ENCODE measurements at regions not wholly inside any gene's neighbourhood (a gene's known extent, or its start where the extent isn't known, plus 50 kb on each side); places are given as distances from the start of the nearest gene placed in this dataset.

DNA sequence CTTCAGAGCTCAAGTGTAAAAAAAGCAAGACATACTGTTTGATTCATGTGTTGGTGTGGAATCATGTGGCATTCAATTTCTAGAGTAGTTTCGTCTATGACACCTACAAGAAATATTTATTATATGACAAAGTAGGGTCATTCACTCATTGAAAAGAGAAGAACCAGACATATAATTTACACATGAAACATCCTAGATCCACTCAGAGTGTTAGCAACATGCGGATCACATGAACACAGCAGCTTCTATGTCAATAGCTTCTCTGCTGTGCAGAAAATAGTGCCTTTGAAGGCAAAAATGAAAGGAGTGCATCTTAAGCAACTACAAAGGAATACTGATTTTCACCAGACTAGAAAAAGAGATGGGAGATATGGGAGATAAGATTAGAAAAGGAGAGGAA, 569.8 kb downstream of the RPS29 start:
- DNase-seq (ENCODE audit: low spot score) = no peak

DNA sequence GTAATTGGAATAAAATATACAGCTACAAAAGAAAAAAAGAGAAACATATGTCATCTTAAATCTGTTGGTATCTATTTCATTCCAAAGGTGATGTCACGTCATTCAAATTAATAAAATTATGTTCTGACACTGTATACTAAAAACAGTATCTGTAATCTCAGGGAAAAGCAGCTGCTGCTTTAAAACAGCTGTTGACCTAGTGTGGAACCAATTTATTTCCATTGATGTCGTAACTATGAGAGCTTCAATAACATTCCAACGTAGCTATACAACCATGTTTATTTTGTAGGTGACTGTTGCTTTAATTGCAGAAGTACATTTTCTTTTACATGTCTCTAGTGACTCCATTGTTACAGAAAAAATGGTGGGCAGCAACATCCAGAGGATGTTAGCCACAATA, 571.7 kb downstream of the RPS29 start:
- no peak for DNase-seq (ENCODE audit: low spot score)

DNA sequence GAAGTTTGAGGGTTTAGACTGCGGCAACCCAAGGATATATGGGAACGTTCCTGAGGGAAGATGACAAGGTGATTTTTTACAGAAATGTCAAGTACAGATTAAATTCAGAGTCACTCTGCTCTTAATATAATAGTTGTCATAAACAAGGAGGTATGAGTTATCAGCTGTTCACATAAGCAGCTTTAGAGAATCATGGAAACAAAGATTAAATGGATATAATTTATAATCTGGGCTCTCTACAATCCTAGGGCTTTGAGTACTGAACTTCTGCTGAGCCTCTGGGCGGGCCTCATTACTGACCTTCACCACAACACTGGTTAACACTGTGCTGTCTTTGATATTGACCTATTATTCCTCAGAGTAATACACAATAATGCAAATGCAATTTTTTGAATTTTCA, 577.8 kb downstream of the RPS29 start:
- DNase-seq (ENCODE audit: low spot score) = no peak

DNA sequence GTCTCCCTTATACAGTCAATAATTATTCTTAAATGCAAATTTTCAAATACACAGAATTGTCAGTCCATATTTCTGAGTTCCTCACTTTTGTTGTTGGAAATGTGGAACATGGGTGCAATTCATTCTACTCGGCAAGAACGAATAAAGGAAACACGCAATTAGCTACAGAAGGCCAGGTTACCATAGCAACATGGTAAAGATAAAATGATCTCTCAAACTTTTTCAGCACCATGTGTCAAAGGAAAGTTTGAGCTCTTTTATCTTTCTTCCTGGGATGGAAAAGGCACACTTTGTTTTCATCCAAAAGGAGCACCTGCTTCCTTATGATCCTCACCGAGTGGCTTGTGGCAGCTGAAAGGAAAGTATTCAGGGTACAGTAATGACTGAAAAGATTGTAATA, 595.0 kb downstream of the RPS29 start:
- DNase-seq (ENCODE audit: low spot score) = no peak

DNA sequence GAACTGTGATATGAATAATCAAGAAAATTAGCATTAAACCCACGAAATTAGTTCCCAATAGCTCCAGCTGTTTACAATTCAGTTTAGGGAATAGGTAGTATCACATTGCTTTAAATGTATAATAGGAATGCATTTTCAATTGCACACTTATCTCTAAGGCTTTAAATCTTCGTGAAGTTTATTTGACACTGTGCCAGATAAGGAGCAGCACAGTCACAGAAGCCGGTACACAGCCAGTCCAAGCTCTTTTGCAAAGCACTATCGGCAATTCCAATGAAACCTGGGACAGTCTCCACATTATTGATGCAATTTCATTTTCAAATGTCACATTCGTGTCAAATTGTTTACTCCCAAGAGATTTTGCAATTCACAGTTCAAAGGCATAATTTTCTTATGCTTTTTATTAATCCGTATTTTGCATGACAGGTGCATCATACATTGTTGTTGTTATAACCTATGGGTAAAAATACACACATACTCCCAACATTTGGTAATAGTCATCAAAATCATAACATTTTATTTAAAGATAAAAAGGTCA, 602.8 kb downstream of the RPS29 start:
- DNase-seq (ENCODE audit: low spot score) = no peak

DNA sequence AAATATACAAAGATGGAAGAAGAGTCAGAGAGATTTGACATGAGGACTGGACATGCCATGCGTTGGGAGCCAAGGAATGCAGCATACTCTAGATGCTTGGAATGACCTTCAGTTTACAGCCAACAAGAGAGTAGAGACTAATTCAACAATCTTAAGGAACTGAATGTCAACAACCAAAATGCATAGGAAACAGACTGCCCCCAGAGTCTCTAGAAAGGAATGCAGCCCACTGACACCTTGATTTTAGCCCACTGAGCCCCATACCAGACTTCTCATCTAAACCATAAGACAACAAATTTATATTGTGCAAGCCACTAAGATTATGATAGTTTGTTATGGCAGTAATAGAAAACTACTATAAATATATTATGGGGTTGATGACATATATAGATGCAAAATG, 611.2 kb downstream of the RPS29 start:
- no peak for DNase-seq (ENCODE audit: low spot score)

DNA sequence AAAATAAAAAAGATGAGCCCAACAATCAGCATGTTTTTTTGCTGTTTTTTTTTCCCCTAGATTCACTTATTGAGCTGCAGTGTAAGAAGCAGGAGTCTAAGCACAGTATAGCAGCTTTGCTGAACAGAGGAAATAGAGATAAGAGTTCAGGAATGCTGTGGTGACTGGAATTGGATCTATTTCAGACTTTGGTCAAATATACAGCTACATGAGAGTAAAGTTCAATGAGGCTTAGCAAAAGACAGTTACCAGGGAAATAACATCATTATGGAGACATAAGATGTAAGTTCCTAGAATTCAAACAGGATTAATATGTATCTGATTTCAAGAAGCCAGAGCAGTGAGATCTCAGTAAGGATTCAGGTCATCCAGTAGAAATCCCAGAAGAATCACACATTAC, 613.0 kb downstream of the RPS29 start:
- DNase-seq (ENCODE audit: low spot score) = no peak

DNA sequence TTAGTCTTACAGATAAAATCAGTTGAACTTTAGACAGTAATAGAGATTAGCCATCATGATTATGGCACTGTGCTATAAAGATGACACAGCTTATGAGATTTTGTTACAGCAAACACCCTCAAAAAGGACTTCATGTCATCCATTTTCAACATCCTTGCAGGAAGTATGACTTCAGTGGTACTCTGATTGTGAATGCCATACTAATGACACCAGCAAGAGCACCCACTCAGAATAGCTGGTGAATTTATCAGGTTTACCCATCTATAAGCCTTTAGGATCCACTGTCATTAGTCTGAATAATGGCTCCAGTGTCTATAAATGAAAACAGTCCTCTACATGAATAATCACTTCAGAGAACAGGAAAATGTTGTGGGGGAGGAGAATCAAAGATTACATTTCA, 615.2 kb downstream of the RPS29 start:
- DNase-seq (ENCODE audit: low spot score) = no peak

DNA sequence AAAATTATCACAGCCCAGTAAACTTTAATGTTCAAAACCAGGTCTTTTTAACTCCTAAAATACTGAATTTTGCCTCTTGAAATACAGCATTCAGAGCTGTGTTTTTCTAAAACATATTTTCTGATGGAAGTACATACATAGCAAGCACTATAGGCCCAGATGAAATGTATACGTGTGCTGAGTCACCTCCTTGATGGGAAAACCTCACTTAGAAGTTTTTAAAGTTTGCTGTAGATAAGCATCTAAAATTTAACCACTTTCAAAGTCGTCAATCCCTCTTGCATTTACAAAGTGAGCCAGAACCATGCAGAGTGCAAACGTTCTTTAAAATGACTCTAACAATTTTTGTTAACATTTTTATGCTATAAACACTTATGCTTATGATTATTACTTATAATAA, 618.8 kb downstream of the RPS29 start:
- DNase-seq (ENCODE audit: low spot score) = no peak

DNA sequence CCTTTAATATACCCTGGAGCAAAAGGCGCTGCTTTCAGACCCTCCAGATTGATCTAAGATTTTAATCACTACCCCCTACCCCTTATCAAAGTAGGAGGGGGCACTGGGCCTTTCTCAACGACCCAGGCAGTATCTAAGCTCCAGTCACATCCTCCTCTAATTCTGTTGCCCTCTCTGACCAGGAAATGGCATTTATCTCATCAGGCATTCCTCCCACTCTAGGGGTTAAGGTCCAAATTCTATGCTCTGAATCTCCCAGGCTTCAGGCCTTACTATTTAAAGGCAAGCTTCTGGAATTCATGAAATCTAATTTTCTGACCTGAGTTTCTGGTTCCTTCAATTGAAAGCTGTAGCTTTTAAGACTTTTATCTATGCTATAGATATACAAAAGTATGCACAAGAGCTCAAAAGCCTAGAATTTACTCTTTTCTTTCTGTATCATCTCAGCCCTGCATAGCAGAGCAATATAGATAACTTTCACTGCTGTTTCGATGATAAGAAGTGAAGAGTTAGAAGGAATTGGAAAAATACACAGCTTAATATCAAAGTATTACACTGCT, 622.9 kb downstream of the RPS29 start:
- no peak for DNase-seq (ENCODE audit: low spot score)

DNA sequence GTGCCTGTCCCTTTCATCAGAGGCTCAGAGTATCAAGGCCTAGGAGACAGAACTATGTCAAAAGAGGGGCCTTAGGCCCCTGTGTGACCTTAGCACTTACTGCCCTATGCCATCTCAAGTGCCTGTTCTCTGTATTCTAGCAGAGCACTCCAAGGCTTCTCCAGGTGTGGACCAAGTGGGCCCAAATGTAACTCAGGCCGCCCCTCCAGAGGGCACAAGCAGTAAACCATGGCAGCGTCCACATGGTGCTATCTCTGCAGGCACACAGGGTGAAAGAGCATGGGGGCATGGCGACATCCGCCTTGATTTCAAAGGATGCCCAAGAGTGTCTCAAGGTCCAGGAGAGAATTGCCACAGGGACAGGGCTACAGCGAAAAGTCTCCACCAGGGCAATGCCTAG, 628.7 kb downstream of the RPS29 start:
- no peak for DNase-seq (ENCODE audit: low spot score)

DNA sequence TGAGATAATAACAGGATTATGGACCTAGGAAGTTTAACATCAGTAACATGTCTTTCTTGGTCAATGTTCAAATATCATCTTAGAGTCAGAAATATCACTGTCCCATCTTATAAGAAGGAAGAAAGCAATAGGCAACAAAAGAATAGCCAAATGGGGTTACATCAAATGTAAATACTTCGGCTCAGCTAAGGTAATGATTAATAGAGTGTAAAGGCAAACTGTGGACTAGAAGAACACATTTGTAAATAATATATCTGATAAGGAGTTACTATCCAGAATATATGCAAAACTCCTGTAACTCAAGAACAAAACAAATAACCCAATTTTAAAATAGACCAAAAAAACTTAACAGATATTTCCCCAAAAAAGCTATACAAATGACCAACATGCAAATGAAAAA, 630.3 kb downstream of the RPS29 start:
- no peak for DNase-seq (ENCODE audit: low spot score)

DNA sequence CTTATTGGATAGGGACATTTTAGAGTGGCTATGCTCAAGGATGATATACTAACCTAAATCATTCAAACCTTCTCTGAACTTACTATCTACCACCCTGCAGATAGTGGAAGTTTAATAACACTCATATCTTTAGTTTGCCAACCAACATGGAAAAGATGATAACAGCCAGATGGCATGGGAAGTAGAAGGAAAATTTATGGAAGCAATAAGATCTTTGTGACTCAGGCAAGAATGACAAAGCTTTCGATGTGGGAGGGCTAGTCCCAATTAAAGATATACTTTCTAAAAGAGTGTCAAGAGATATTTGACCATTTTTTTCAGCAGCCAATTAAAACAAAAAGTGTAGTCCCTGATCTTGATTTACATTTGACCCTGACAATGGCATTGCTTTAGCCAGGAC, 631.7 kb downstream of the RPS29 start:
- DNase-seq (ENCODE audit: low spot score) = no peak

DNA sequence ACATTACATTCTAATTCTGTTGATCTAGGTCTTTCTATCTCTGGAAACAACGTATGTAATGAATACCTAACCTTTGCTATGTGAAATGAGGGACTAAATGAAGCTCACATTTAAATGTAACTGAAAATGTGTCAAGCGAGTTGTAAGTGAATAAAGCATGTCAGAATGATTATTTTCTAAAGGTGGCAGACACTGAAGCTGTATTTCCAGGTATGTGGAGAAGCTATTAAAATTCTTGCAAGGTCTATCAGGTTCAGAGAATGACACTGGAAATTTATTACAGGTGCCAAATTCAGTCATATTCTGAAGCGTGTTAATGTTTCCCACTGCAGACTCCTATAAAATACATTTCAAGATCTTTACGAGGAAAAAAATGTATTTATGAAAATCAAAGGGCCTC, 641.4 kb downstream of the RPS29 start:
- DNase-seq (ENCODE audit: low spot score) = no peak

DNA sequence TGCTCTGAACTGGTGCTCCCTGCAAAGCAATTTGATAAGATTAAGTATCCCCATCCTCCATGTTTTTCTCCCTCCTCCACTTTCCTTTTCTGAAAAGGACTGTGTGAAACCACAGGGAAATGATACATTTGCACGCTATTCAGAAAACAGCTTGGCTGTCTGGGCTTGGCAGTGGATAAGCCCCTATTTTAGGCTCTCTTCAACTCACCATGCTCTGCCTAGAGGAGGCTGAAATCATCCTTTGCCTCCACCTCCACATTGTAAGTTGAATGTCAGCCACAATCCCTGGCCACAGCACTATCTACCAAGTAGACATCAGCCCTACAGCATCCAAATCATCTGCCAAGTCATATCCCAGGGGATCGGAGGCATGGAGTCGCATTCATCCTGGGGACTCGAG, 642.3 kb downstream of the RPS29 start:
- no peak for DNase-seq (ENCODE audit: low spot score)

DNA sequence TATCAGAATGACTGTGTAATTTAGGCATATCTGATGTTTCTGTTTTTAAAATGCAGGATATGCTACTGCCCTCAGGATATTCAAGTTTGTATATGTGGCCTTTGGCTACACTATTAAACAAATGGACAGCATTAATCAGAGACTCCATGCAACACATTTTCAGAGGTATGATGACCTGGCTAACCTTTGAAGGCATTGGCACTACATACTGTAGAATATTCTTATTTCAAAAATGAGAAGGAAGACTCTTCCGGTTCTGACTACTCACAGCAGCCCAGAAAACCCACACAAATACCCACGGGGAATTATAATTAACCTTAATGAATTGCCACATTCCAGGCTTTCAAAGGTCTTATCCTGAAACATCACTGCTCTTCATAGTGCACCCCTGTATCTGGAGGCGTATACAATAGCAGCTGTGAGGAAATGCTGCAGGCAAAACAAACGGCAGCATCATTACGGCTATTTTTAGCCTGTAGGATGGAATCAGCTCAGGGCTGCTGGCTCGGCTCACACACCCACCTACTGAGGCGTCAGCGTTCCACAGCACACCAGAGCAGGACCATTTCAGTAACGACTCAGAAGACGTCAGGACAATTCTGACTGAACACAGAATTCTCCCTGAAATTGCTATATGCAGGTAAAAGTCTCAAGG, 648.5 kb downstream of the RPS29 start:
- DNase-seq (ENCODE audit: low spot score) = no peak

DNA sequence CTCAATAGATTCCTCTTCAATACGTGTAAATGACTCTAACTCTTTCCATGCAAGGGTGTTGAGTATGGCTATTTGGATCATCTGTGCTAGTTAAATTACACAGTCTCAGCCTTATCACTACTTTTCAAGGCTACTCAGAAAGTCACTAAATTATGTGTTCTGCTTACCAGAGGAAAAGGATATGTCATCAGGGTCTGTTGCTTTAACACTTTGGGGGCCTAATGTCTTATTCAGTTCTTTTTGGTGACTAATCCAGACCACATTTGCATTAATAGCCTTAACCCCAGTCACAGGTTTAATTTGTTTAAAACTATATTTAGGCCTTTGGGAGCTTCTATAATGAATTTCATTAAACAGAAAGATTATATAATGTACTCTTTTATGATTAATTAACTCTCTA, 649.3 kb downstream of the RPS29 start:
- no peak for DNase-seq (ENCODE audit: low spot score)

DNA sequence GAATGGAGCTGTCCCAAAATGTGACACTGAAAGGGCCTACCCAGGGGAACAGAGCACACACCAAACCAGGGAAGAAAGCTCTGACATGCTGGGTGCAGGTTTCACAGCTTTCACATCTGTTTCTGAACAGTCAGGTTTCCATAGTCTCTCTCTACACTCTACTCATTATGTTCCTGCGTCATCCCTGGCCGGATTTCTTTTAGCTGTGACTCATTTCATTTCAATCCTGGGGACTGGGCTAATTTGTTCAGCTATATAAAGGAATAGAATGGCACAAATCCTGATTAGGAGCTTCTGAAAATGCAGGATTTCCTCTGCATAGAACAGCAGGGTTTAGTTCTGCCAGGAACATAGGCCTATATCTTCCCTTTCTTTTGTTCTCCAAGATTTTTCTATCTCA, 649.8 kb downstream of the RPS29 start:
- DNase-seq (ENCODE audit: low spot score) = no peak

DNA sequence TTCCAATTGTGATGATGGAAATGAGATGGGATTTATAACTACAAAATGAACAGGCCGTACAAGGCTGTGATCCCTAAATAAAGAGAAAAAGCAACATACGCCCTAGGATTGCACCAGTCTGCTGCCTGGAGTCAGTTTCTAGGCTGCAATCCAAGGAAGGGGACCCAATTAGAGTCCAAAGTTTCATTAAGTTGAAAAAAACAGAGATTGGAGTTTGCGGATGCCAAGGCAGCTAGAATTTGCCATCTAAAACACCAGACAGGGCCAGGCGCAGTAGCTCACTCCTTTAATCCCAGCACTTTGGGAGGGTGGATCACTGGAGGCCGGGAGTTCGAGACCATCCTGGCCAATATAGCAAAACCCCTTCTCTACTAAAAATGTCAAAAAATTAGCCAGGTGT, 661.0 kb downstream of the RPS29 start:
- DNase-seq (ENCODE audit: low spot score) = no peak

DNA sequence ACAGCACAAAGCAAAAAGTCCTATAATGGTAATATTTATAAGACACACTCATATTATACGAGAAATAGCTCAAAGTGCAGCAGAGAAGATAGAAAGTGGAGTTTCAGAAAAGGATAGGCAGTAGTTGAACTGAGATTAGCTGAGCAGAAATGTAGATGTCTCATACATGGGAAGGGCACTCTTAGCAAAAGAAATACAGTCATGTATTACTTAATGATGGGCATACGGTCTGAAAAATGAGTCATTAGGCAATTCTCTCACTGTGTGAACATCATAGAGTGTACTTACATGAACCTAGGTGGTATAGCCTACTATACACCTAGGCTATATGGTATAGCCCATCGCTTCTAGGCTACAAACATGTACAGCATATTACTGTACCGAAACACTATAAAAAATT, 671.3 kb downstream of the RPS29 start:
- DNase-seq (ENCODE audit: low spot score) = no peak

DNA sequence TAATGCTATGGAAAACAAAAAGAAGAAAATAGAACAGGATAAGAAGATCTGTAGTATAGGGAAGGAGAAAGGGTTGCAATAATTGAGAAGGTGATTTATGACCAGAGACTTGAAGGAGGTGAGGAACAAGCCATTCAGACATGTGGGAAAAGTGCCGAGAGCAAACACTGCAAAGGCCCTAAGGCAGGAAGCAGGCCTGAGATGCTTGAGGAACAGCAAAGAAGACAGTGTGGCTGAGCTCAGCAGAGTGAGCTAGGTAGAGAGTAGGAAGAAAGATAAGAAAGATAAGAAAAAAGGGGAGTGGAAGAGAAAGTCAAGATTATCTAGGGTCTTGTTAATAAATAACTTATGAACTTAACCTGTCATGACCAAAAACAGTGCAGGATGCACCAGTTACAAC, 671.8 kb downstream of the RPS29 start:
- DNase-seq (ENCODE audit: low spot score) = no peak

DNA sequence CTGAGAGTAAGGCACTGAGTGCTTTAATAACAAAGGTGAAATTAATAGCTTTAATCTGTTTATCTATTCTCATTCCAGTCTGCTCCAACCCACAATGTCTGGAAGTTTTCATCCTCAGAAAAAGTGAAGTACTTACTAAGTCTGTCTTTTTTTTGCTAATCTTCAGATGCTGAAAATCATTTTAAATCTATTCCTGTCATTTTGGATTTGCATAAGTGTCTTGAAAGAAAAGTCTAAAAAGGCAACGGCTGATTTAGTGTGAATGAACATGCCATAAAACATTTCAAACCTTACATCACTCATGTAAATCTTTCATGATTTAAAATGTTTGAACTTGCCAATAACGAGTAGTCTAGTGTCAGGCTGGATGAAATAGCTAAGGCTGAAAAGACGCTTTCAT, 685.6 kb downstream of the RPS29 start:
- no peak for DNase-seq (ENCODE audit: low spot score)

DNA sequence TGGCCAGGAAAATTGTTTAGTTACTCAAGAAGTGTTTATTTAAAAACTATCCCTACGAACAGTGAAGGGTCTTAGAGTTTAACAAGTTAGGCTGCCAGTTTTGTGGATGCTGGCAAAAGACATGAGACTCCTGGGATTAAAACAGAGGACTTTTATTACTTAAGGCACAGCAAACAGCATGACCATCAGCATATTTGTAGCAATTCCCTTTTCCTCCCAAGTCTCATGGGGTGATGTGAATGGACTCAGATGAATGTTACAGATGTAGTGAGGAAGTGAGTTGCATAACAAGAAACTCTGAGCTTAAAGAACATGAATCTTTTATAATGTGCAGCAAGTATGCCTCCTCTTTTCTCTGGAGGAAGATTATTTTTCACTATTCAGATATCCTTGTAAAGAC, 695.8 kb downstream of the RPS29 start:
- DNase-seq (ENCODE audit: low spot score) = no peak

DNA sequence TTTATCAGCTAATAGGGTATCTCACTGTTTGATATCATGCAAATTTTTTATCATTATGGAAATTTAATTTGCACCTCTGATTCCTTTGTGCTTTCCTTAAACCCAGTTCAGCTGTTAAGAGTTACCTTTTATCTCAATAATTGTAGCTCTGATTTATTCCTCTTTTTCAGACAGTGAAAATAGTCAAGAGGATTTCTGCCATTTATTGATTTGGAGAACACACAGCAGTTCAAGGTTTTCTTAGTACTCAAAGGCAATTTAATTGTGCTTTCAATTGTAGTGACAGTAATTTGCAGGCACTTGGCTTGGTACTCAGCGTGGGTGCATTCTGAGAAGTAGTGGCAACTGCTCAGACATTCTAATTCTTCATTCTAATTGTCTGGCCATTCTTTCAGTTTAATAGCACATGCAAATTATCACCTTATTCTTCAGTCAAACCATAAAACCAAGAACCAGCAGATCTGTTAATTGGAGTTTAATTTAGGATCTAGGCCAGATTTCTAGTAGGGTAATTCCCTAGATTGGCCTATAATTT, 709.3 kb downstream of the RPS29 start:
- no peak for DNase-seq (ENCODE audit: low spot score)

Measured in ureter (tissue), 1 donor.